ENCODE measurements at regions not wholly inside any gene's neighbourhood (a gene's known extent, or its start where the extent isn't known, plus 50 kb on each side); places are given as distances from the start of the nearest gene placed in this dataset.

DNA sequence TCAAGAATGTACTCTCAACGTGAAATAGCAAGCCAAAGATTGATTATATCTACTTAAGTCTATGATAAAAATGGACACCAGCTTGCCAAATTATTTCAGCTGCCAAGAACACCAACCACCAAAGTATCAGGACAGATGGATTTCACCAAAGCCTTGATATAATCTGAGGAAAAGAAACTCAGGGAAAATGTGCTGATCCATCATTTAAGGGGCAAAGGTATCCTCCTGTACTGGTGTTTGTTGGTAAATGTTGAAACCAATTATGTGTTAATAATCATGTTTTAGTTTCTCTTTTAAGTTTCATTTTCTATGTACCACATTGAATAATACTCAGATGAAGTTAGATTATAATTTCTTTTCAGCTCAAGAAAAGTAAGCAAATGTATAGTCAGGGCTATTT, 1284.3 kb upstream of the TMEM132C start:
- TF ChIP-seq, protein P1, sequence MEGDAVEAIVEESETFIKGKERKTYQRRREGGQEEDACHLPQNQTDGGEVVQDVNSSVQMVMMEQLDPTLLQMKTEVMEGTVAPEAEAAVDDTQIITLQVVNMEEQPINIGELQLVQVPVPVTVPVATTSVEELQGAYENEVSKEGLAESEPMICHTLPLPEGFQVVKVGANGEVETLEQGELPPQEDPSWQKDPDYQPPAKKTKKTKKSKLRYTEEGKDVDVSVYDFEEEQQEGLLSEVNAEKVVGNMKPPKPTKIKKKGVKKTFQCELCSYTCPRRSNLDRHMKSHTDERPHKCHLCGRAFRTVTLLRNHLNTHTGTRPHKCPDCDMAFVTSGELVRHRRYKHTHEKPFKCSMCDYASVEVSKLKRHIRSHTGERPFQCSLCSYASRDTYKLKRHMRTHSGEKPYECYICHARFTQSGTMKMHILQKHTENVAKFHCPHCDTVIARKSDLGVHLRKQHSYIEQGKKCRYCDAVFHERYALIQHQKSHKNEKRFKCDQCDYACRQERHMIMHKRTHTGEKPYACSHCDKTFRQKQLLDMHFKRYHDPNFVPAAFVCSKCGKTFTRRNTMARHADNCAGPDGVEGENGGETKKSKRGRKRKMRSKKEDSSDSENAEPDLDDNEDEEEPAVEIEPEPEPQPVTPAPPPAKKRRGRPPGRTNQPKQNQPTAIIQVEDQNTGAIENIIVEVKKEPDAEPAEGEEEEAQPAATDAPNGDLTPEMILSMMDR (conservative IDR thresholded peaks at IDR 0.05; ENCODE audit: low read depth in 2 of 2), result no peak
- TF ChIP-seq, protein P2, sequence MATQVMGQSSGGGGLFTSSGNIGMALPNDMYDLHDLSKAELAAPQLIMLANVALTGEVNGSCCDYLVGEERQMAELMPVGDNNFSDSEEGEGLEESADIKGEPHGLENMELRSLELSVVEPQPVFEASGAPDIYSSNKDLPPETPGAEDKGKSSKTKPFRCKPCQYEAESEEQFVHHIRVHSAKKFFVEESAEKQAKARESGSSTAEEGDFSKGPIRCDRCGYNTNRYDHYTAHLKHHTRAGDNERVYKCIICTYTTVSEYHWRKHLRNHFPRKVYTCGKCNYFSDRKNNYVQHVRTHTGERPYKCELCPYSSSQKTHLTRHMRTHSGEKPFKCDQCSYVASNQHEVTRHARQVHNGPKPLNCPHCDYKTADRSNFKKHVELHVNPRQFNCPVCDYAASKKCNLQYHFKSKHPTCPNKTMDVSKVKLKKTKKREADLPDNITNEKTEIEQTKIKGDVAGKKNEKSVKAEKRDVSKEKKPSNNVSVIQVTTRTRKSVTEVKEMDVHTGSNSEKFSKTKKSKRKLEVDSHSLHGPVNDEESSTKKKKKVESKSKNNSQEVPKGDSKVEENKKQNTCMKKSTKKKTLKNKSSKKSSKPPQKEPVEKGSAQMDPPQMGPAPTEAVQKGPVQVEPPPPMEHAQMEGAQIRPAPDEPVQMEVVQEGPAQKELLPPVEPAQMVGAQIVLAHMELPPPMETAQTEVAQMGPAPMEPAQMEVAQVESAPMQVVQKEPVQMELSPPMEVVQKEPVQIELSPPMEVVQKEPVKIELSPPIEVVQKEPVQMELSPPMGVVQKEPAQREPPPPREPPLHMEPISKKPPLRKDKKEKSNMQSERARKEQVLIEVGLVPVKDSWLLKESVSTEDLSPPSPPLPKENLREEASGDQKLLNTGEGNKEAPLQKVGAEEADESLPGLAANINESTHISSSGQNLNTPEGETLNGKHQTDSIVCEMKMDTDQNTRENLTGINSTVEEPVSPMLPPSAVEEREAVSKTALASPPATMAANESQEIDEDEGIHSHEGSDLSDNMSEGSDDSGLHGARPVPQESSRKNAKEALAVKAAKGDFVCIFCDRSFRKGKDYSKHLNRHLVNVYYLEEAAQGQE (IDR thresholded peaks at IDR 0.05; ENCODE audit: unreplicated experiment), result no peak
- no peak for TF ChIP-seq EZH2 (IDR thresholded peaks at IDR 0.05; ENCODE audit: low read depth, unreplicated experiment)
- no peak for TF ChIP-seq EZH2phosphoT487 (IDR thresholded peaks at IDR 0.05; ENCODE audit: unreplicated experiment)
- TF ChIP-seq ZNF114 (CRISPR knock-in tag; IDR thresholded peaks at IDR 0.05), result no peak
- TF ChIP-seq STAT1 (IDR thresholded peaks at IDR 0.05; ENCODE audit: unreplicated experiment), result no peak
- no peak for TF ChIP-seq POLR2AphosphoS5 (IDR thresholded peaks at IDR 0.05; ENCODE audit: low read depth)
- TF ChIP-seq ZNF331 (CRISPR knock-in tag; IDR thresholded peaks at IDR 0.05; ENCODE audit: low read depth), result no peak
- TF ChIP-seq JUNB (IDR thresholded peaks at IDR 0.05; ENCODE audit: unreplicated experiment), result no peak
- no peak for TF ChIP-seq CREB1 (CRISPR knock-in tag; IDR thresholded peaks at IDR 0.05; ENCODE audit: low read depth)
- no peak for TF ChIP-seq NANOG (IDR thresholded peaks at IDR 0.05; ENCODE audit: borderline replicate concordance)
- TF ChIP-seq, protein P3, sequence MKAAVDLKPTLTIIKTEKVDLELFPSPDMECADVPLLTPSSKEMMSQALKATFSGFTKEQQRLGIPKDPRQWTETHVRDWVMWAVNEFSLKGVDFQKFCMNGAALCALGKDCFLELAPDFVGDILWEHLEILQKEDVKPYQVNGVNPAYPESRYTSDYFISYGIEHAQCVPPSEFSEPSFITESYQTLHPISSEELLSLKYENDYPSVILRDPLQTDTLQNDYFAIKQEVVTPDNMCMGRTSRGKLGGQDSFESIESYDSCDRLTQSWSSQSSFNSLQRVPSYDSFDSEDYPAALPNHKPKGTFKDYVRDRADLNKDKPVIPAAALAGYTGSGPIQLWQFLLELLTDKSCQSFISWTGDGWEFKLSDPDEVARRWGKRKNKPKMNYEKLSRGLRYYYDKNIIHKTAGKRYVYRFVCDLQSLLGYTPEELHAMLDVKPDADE (IDR thresholded peaks at IDR 0.05), result no peak
